Activated CD8-positive, alpha-beta memory T cell treated with anti-CD3 and anti-CD28 coated beads for 36 hours (primary cell): ENCODE measurements at regions not wholly inside any gene's neighbourhood (a gene's known extent, or its start where the extent isn't known, plus 50 kb on each side); places are given as distances from the start of the nearest gene placed in this dataset.

Experiments
- CTCF ChIA-PET: fragments of 350-600 bp; sonication (Branson Sonifier 250); formaldehyde crosslinking; loops from one replicate; lab custom pipeline; 2021; ENCODE audit warnings: antibody characterized with exemption; lab: Charles Lee
- POLR2A ChIA-PET: fragments of 350-600 bp; sonication (Branson Sonifier 250); formaldehyde crosslinking; loops from one replicate; lab custom pipeline; 2021; ENCODE audit warnings: antibody characterized with exemption; lab: Charles Lee

- ChIA-PET POLR2A (no interaction called here), CTCF (no interaction called here)
Measured at GRCh38 chr20:60808701-60809100, 443.4 kb upstream of the CDH4 start.

DNA sequence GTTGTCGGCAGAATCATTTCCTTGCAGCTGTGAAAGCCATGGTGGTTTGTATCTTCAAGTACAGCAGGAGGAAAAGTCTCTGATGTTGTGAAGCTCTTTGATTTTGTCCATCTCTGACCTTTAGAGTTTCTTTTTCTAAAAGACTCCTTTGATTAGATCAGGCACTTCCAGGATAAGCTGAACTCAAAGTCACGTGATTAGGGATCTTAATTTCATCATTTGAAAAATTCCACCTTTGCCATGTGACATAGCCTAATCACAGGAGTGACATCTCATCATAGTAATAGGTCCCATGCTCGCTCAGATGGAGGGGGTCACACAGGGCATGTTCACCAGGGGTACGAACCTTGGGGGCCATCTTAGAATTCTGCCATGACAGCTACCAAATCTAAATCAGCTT is 441.5 kb upstream of the CDH4 start:
- CTCF ChIA-PET, result no interaction called here
- POLR2A ChIA-PET, result no interaction called here

DNA sequence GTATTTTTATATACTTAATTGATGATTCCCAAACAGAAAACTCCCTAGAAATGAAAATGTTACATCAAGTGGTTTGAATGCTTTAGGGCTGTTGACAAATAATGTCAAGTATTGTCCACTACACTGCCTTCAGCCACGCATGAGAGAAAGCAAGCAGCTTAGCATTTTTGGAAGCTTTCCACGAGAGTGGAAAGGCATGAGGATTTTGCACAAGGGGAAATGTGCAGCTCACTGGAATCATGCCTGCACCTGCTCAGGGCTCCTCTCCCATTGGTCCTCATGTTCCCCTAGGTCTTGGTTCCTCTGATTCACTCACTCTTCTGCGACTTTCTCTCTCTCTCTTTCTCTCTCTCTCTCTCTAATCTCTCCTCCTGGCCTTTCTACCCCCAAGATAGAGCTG is 439.5 kb upstream of the CDH4 start:
- POLR2A ChIA-PET, result no interaction called here

DNA sequence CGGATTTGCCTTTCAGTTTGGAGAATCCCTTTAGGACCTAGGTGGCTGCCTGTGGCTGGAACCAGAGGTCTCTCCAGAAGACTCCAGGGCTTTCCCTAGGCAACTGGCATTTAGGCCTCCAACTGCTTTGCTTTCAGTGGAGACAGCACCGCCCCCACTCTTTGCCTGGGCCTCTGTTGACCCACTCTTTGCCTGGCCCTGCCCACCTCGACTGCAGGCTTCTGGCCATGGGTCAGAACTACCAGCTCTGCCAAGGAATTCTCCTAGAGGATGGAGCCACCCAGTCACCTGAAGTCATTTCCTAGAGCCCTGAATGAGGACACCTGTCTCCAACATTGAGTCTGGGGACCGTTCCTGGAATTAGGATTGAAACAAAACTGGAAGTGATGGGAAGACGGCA is 439.0 kb upstream of the CDH4 start:
- ChIA-PET POLR2A (no interaction called here), CTCF (no interaction called here)

More for the DNA sequence above, 439.5 kb upstream of the CDH4 start:
- CTCF ChIA-PET, result no interaction called here

GRCh38 chr20:60815656-60816055 is 436.4 kb upstream of the CDH4 start:
- ChIA-PET CTCF (interaction anchor here (1.5 kb wide), 1 partner anchor 10 kb away, joined by 4 read pairs; no protein-coding TSS in a partner anchor), POLR2A (no interaction called here)

DNA sequence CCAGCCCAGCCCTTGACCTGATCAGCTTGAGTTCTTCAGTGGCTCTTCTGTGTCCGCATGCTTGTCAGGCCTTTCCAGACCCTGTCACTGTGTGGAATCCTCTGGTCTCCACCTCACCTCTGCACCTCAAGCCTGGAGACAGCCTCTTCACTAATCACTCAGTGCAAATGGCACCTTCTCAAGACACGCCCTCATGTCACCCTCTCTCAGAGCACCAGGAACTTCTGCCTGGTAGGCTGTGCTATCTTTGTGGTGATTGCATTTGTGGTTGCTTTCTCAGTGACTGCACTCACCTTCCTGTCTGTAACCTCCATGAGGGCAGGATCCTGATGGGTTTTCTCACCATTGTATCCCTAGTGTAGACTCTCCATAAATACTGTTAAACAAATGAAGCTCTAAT is 435.2 kb upstream of the CDH4 start:
- POLR2A ChIA-PET, result no interaction called here
- CTCF ChIA-PET, result interaction anchor here (1.5 kb wide), 1 partner anchor 8 kb away, joined by 4 read pairs; no protein-coding TSS in a partner anchor

DNA sequence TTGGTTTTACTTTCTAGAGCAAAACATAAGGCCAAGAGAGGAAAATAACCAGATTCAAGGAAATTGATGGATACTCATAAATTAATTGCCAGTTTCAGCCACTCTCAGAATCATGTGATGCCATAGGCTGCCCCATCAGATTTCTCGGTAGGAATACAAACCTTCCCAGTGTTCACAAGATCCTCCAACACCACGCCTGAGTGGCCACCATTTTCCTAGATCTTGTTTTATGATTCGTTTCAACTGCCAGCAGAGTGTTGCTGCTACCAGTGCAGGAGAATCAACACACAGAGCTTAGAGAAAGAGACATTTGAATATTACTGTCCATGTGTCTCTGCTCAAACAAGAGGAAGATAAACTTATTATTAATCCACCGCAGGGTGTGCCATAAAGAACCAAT is 434.2 kb upstream of the CDH4 start:
- ChIA-PET POLR2A (no interaction called here), CTCF (no interaction called here)

GRCh38 chr20:60819511-60819910 is 432.6 kb upstream of the CDH4 start:
- POLR2A ChIA-PET, result no interaction called here
- CTCF ChIA-PET, result no interaction called here

DNA sequence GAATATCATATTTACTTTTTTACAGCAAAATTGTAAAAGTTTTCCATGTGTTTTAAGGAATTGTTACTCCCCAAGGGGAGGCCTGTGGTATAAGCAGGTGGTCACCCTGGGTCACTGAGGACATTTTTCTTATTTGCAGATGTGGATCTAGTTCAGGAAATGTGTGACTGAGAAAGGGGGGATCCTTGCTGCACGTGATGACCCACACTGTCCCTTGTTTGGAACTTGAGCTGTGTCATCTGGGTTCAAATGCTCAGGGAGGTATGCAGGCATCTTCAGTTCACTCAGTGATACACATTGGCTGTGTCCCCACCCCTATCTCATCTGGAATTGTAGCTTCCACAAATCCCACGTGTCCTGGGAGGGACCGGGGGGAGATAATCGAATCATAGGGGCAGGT is 431.9 kb upstream of the CDH4 start:
- POLR2A ChIA-PET, result no interaction called here
- CTCF ChIA-PET, result no interaction called here

DNA sequence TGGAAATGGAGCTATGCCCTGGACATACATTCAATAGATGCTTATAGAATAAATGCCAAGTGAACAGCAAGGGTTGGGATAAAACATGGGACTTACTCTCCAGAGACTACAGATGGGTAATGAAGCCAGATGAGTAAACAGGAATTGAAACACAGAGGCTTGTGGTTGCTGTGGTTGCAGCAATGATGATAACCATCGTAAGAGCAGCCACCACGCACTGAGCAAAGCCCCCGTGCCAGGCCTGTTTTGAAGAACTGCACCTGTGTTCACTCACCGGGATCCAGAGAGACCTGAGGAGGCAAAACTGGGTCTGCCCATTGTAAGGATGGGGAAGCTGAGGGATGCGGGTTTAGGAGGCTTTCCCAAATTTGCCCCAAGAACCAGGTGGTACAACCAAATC is 431.1 kb upstream of the CDH4 start:
- CTCF ChIA-PET, result no interaction called here
- POLR2A ChIA-PET, result no interaction called here

- POLR2A ChIA-PET, result no interaction called here
- CTCF ChIA-PET, result no interaction called here
Measured at GRCh38 chr20:60822699-60823607, 429.1 kb upstream of the CDH4 start.

GRCh38 chr20:60835876-60836275 is 416.2 kb upstream of the CDH4 start:
- ChIA-PET POLR2A (no interaction called here), CTCF (no interaction called here)

DNA sequence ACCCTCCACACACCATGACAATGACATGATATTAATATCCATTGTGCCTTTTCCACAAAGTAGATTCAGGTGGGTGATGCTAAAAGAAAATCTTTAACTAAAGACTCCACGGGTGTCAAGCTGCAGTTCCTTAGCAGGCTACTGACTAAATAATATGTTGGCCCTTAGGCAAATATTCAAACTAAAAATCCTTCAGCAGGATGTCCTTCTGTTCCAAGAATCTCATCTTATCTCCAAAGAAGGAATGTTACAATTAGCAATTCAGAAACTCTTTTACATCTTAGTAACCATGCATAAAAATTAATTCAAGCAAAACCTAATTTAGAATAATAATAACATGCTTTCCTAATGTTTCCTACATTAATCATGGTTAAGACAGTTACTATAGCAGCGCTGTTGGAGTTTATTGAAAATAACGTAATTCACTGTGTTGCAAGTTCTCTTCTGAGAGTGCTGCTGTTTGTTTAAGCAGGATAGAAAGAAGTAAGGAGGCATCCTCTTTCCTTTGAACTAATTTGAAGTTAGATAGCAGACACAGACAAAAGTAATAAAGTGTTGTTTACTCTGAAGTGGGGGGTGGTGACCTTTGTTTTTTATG is 414.8 kb upstream of the CDH4 start:
- POLR2A ChIA-PET, result no interaction called here

DNA sequence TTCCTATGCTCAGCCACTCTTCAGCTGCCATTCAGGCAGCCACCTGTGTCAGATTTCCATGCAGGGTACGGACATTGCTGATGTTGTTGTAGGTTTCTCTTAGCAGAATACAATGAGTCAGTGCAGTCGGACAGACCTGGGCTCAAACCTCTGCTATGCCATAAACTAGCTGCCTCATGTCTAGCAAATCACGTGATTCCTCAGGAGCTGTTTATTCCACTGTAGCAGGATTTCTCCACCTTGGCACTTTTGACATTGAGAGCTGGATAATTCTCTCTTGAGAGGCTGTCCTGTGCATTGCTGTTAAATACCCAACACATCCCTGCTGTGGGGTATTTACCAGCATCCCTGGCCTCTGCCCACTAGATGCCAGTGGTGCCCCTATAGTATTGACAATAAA is 413.8 kb upstream of the CDH4 start:
- POLR2A ChIA-PET, result interaction anchor here (0.5 kb wide), 1 partner anchor 928 kb away, joined by 10 read pairs; no protein-coding TSS in a partner anchor

More for the DNA sequence above, 414.8 kb upstream of the CDH4 start:
- CTCF ChIA-PET, result no interaction called here

DNA sequence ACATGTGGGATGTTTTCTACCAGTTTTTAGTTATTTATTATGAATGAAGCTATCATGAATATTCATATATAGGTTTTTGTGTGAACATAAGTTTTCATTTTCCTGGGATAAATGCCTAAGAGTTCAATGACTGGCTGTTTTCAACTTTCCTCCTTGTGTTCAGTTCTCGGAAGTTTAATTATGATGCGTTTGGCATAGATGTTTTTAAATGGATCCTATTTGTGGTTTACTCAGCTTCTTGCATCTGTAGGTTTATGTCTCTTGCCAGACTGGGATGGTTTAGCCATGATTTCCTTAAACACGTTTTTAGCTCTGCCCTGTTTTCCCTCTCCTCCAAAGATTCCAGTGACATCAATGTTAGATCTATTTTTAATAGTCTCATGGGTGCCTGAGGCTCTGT is 411.1 kb upstream of the CDH4 start:
- ChIA-PET POLR2A (no interaction called here), CTCF (no interaction called here)

More for the DNA sequence above, 413.8 kb upstream of the CDH4 start:
- CTCF ChIA-PET, result no interaction called here

DNA sequence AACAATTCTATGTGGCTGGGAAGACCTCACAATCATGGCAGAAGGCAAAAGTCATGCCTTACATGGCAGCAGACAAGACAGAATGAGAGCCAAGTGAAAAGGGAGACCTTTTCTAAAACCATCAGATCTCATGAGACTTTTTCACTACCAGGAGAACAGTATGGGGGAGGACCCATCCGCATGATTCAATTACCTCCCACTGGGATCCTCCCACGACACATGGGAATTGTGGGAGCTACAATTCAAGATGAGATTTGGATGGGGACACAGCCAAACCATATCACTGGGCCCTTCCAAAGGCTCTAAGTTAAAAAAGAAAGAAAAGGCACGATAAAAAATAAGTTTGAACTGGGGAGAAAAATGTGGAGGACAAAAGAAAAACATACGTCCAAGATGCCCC is 406.9 kb upstream of the CDH4 start:
- ChIA-PET CTCF (no interaction called here), POLR2A (no interaction called here)

GRCh38 chr20:60851826-60852704 is 400.0 kb upstream of the CDH4 start:
- POLR2A ChIA-PET, result no interaction called here
- CTCF ChIA-PET, result no interaction called here

DNA sequence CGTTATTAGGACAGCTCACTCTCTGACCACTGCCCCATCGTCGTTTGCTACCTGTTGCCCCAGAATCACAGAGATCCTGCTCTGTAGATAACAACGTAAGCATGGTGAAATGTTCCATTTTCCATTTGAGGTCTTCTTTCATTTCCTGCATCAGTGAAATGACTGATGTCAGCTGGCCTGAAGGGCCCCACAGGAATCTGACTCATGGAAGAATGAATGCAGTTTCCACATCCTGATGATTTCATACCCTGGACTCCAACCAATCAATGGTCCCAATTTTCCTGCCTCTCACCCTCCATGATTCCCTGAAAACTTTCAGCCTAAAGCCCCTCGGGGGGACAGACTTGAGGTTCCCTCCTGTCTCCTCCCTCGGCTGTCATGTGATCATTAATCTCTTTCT is 394.4 kb upstream of the CDH4 start:
- POLR2A ChIA-PET, result no interaction called here

GRCh38 chr20:60862601-60863000 is 389.5 kb upstream of the CDH4 start:
- POLR2A ChIA-PET, result no interaction called here

More for the DNA sequence above, 394.4 kb upstream of the CDH4 start:
- CTCF ChIA-PET, result no interaction called here

DNA sequence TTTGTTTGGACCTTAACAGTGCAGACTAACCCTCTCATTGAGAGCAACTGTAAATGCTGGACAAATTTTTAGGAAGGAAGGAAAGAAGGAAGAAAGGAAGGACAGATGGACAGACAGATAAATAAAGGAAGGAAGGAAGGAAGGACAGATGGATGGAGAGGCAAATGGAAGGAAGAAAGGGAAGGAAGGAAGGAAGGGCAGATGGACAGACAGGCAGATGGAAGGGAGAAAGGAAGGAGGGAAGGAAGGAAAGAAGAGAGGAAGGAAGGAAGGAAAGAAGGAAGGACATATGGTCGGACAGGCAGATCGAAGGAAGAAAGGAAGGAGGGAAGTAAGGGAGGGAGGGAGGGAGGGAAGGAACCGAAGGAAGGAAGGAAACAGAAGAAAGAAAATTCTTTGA is 388.5 kb upstream of the CDH4 start:
- ChIA-PET CTCF (no interaction called here), POLR2A (no interaction called here)

More at GRCh38 chr20:60862601-60863000, 389.5 kb upstream of the CDH4 start:
- CTCF ChIA-PET, result interaction anchor here (0.7 kb wide), 1 partner anchor 210 kb away, joined by 4 read pairs; no protein-coding TSS in a partner anchor
